Transverse colon (tissue), 4 donors: ENCODE measurements at regions not wholly inside any gene's neighbourhood (a gene's known extent, or its start where the extent isn't known, plus 50 kb on each side); places are given as distances from the start of the nearest gene placed in this dataset.

ENCODE experiments used
- DNase-seq: peaks from one replicate; pipeline ENCODE4 v3.0.0-alpha.2; 2019
- H3K27ac ChIP-seq, 4 donors: fragments of 200-600 bp; sonication (generic); 2 replicates each; pipeline ENCODE4 v1.5.1; 2016 to 2018; ENCODE audit warnings: inconsistent platforms in 4 of 4
- H3K27me3 ChIP-seq: fragments of 200-600 bp; sonication (generic); 2 replicates; pipeline ENCODE4 v1.5.1; 2017; ENCODE audit warnings: inconsistent platforms
- H3K36me3 ChIP-seq, 4 donors: fragments of 200-600 bp; sonication (generic); 2 replicates each; pipeline ENCODE4 v1.5.1; 2017 to 2019; ENCODE audit warnings: inconsistent platforms in 4 of 4
- H3K4me1 ChIP-seq, 4 donors: fragments of 200-600 bp; sonication (generic); 2 replicates each; pipeline ENCODE4 v1.5.1; 2017 to 2020; ENCODE audit warnings: inconsistent platforms in 4 of 4
- H3K4me3 ChIP-seq, 4 donors: fragments of 200-600 bp; sonication (generic); 1 replicate in 1 of 4; 2 replicates in 3 of 4; pipeline versions ENCODE4 v1.5.1 to v1.6.1; 2017 to 2019; ENCODE audit warnings: inconsistent platforms in 4 of 4
- H3K9me3 ChIP-seq, 2 donors: fragments of 200-600 bp; sonication (generic); 2 replicates each; pipeline ENCODE4 v1.5.1; 2017 to 2019; ENCODE audit warnings: inconsistent platforms in 2 of 2
- CTCF ChIP-seq, 5 experiments: fragments of 200-600 bp in 3 of 5; fragments of 450-650 bp in 2 of 5; sonication (generic) in 3 of 5; IDR thresholded peaks; 1 replicate in 2 of 5; 2 replicates in 3 of 5; pipeline ENCODE4 v1.5.1; 2016 to 2017; ENCODE audit warnings: antibody characterized with exemption in 5 of 5, inconsistent platforms in 3 of 5, mild to moderate bottlenecking in 2 of 5, moderate library complexity in 1 of 5
- EP300 ChIP-seq: sonication (generic); formaldehyde crosslinking; IDR thresholded peaks from one replicate; pipeline ENCODE4 v1.6.1; 2017; ENCODE audit warnings: antibody characterized with exemption, low read depth
- POLR2A ChIP-seq: fragments of 450-650 bp; IDR thresholded peaks from one replicate; pipeline ENCODE4 v1.6.1; 2016; ENCODE audit warnings: antibody characterized with exemption, mild to moderate bottlenecking, moderate library complexity
- POLR2AphosphoS5 ChIP-seq, 3 donors: sonication (generic); formaldehyde crosslinking; IDR thresholded peaks; one replicate each; pipeline ENCODE4 v1.6.1; 2016; ENCODE audit warnings: antibody characterized with exemption in 3 of 3
- WGBS, 2 donors: methylation state at CpG; one replicate each; pipeline ENCODE4 v1.1.5; 2018; ENCODE audit warnings: low coverage in 1 of 2; 5-methylcytosine and 5-hydroxymethylcytosine counted together
- in situ Hi-C, 4 donors: fragments of 200-750 bp; cut with MboI; loops; one replicate each; pipeline versions ENCODE4 v1.15.0 to v1.15.1; 2017; ENCODE audit warnings: low sequenced_read_pairs in 3 of 4, low pct_ligation_motif_present in 1 of 4, low pct_unique_long_range_greater_than_20kb in 1 of 4
- intact Hi-C: fragments of 100-400 bp; cut with DNase I; formaldehyde crosslinking; loops from one replicate; pipeline ENCODE4 v1.15.1; 2023; ENCODE audit warnings: low total_unique reads

- WGBS, 2 donors: 65% methylated on average over 6 of the region's 6 CpGs; no CpG with 5 or more reads in 1 of the 2 donors
- intact Hi-C loops: no loop called here
Measured at GRCh38 chr6:40882323-40882997, 156.6 kb downstream of the UNC5CL start.

GRCh38 chr6:40881501-40881900 is 157.5 kb downstream of the UNC5CL start:
- WGBS, 2 donors: 81 to 84% methylated on average over 2 of the region's 2 CpGs
- DNase-seq: no peak
- no peaks in the 10 kb centered on the region for H3K4me1 ChIP-seq
- intact Hi-C loops: no loop called here
- peaks cover 3% of the 10 kb centered on the region for H3K27me3 ChIP-seq
- TF ChIP-seq CTCF (IDR thresholded peaks at IDR 0.05) (no peak), EP300 (no peak), POLR2A (no peak), POLR2AphosphoS5 (IDR thresholded peaks at IDR 0.05) (no peak)
- no peak overlapping the region for H3K4me3 ChIP-seq
- H3K27ac ChIP-seq: no peak overlapping the region
- in situ Hi-C loops: no loop called here
- no peaks in the 10 kb centered on the region for H3K36me3 ChIP-seq
- H3K9me3 ChIP-seq: peaks cover 0 to 9% of the 10 kb centered on the region in 2 donors

More at GRCh38 chr6:40882323-40882997, 156.6 kb downstream of the UNC5CL start:
- H3K9me3 ChIP-seq: peaks cover 0 to 9% of the 10 kb centered on the region in 2 donors
- no peak overlapping the region for H3K27ac ChIP-seq
- peaks cover 3% of the 10 kb centered on the region for H3K27me3 ChIP-seq
- TF ChIP-seq POLR2A: no peak
- TF ChIP-seq EP300: no peak
- TF ChIP-seq POLR2AphosphoS5 (IDR thresholded peaks at IDR 0.05): no peak
- no peak for TF ChIP-seq CTCF (IDR thresholded peaks at IDR 0.05)
- in situ Hi-C loops: no loop called here
- H3K4me1 ChIP-seq: no peaks in the 10 kb centered on the region
- H3K36me3 ChIP-seq: no peaks in the 10 kb centered on the region
- DNase-seq: no peak
- H3K4me3 ChIP-seq: no peak overlapping the region

GRCh38 chr6:40880906-40881305 is 158.1 kb downstream of the UNC5CL start:
- in situ Hi-C loops: no loop called here

GRCh38 chr6:40879169-40879568 is 159.9 kb downstream of the UNC5CL start:
- Histone ChIP-seq H3K27ac (no peak overlapping the region), H3K4me3 (no peak overlapping the region), H3K27me3 (peaks cover 3% of the 10 kb centered on the region), H3K36me3 (no peaks in the 10 kb centered on the region), H3K9me3 (peaks cover 0 to 9% of the 10 kb centered on the region in 2 donors), H3K4me1 (no peaks in the 10 kb centered on the region)
- in situ Hi-C loops: no loop called here
- intact Hi-C loops: no loop called here
- DNase-seq: no peak
- TF ChIP-seq EP300 (no peak), CTCF (IDR thresholded peaks at IDR 0.05) (no peak), POLR2A (no peak), POLR2AphosphoS5 (IDR thresholded peaks at IDR 0.05) (no peak)
- 78 to 82% methylated on average over 2 of the region's 2 CpGs for WGBS, 2 donors

More at GRCh38 chr6:40880906-40881305, 158.1 kb downstream of the UNC5CL start:
- H3K4me1 ChIP-seq: no peaks in the 10 kb centered on the region
- WGBS, 2 donors: 33 to 65% methylated on average over 1 to 2 of the region's 2 CpGs
- intact Hi-C loops: no loop called here
- H3K36me3 ChIP-seq: no peaks in the 10 kb centered on the region
- H3K4me3 ChIP-seq: no peak overlapping the region
- no peak overlapping the region for H3K27ac ChIP-seq
- DNase-seq: no peak
- no peak for TF ChIP-seq CTCF (IDR thresholded peaks at IDR 0.05)
- no peak for TF ChIP-seq POLR2AphosphoS5 (IDR thresholded peaks at IDR 0.05)
- no peak for TF ChIP-seq POLR2A
- no peak for TF ChIP-seq EP300
- peaks cover 0 to 9% of the 10 kb centered on the region in 2 donors for H3K9me3 ChIP-seq
- H3K27me3 ChIP-seq: peaks cover 3% of the 10 kb centered on the region
